Activated CD4-positive, alpha-beta T cell treated with anti-CD3 and anti-CD28 coated beads, Interleukin-2, Interleukin-4, amounts not matched to agents 100 ng/mL and 50 ng/mL, durations not matched to agents 16 hours and 8 hours (primary cell): ENCODE measurements at regions not wholly inside any gene's neighbourhood (a gene's known extent, or its start where the extent isn't known, plus 50 kb on each side); places are given as distances from the start of the nearest gene placed in this dataset.

Experiments
- DNase-seq: peaks from one replicate; pipeline ENCODE4 v3.0.0-alpha.2; 2020; ENCODE audit warnings: low spot score

DNA sequence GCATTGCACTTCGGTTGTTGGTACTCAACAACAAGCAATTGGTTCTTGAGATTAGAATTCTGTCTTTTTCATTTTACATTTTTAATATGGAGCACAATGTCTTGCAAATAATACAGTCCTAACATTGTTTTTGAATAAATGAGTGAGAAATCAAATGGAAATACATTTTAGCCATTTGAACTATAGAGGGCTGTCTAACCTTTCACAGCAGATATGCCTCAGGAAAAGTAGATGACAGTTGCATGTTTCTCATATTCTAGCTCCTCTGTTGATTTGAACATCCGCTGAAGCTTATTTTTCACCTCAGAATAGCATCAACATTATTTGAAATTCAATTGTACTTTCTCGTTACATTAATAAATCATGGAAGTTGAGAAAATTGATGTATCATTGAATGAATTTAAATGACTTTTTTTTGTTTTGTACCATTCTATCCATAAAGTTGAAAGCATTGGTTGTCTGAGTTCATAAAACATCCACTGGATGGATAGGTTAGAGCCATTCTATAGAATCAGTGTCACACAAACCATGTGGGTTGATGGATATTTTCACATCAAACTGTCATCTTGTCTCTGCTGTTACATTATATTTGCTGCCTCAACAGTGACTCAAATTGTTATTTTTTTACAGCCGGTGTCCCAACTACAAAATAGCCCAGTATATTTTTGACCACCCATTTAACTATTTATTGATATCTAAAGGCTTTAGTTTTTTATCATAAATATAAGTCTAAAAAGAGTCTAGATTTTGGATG, 928.3 kb downstream of the NSUN3 start:
- no peak for DNase-seq

- DNase-seq, result no peak
Measured at GRCh38 chr3:94996743-94997142, 933.9 kb downstream of the NSUN3 start.

DNA sequence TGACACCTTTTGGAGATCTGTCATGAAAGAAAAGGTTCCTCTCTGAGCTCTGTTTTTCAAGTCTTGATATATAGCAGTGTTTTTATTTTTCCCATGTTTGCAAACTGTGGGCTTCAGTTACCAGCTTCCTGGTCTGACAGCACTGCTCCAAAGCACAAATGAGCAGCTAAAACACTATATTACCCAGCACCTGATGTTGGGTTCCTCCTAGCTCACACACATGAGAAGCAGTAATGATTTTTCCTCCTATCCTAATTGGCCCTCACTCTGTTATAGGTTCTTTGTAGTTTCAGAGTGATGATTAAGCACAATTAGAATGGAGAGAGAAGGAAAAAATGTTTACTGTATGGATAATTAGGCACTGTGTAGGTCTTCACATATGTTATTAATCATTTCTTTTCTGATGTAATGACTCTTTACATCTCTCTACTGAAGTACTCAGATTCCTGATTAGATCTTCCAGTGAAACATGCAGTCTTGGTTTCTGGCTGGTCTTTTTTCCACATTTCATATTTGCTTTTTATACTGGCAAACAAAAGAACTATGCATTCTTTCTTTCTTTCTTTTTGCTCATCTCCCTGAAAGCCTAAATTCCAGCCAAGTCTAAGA, 939.7 kb downstream of the NSUN3 start:
- DNase-seq, result no peak

- DNase-seq, result no peak
Measured at GRCh38 chr3:95028688-95029087, 965.8 kb downstream of the NSUN3 start.

GRCh38 chr3:95029644-95030043, 966.8 kb downstream of the NSUN3 start:
- DNase-seq, result no peak

- no peak for DNase-seq
Measured at GRCh38 chr3:95036526-95037021, 973.7 kb downstream of the NSUN3 start.

GRCh38 chr3:95037097-95037496, 974.2 kb downstream of the NSUN3 start:
- no peak for DNase-seq

DNA sequence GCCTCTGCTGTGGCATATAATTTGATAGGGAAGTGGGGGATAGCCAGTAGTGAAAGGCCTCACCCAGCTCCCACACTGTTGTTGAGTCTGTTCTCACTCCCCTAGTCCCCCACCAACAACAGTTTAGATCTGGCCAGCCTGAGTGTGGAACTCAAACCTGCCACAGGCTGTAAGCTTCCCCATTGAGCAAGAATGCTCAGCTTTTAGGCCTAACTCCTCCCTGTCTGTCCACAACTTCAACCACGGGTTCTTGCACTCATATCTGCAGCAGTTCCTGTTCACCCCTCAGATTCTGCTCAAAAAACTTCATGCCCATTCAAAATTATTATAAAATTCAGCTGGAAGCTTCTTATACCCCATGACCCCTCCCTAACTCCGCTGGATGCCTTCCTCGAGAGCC, 975.1 kb downstream of the NSUN3 start:
- DNase-seq, result no peak

DNA sequence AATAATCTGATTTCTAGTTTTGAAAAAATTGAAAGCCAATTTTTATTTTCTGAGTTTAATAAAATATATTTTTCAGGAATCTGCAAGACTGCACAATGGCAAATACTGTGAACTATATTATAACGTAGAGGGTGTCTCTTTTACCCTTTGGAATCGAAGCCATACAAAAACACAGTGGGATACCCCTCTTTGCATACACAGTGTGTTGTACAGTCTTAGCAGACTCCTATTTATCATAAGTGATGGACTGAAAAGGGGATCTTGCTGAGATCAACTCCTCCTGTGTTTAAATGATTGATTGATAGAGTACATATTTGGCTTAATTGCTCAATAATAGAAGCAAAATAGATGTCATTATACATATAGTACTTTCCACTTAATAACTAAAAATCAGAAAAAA, 981.2 kb downstream of the NSUN3 start:
- DNase-seq, result no peak

DNA sequence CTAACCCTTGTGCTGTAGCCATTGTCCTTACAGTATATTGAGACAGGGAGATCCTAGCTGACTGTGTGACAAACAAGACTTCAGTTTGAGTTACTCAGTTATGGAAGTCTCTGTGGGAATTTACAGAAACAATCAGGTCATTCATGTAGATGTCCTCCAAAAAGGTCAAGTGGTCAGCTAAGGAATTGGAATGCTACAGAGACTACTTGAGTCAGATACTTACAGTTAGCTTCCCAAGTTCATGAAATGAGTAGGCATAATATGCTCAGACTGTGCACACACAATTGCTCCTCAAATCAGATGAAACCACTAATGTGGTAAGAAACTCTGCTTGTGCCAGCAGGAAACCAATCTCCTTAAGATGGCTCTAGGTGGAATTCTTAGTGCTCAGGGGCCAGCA, 985.7 kb downstream of the NSUN3 start:
- DNase-seq, result no peak

- no peak for DNase-seq
Measured at GRCh38 chr3:95049841-95050240, 987.0 kb downstream of the NSUN3 start.

DNA sequence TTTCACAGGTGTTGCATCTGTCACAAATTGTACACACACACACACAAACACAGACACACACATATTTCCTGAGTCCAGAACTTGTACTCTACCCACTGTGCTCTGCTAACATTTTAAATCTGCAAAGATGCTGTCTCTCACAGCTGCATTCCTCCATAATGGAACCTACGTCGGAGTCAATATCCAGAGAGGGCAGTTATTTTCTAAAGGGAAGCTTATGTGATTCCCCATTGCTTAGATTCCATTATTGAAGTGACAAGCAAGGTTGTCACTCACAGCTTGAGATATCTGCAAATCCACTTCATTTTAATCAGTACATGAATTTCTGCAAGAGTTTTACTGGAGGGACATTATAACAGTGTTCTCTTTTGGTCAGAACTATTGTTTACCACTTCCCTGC, 992.4 kb downstream of the NSUN3 start:
- no peak for DNase-seq

- no peak for DNase-seq
Measured at GRCh38 chr3:95082191-95082590, 1019.3 kb downstream of the NSUN3 start.

- DNase-seq, result no peak
Measured at GRCh38 chr3:95084738-95085137, 1021.9 kb downstream of the NSUN3 start.

DNA sequence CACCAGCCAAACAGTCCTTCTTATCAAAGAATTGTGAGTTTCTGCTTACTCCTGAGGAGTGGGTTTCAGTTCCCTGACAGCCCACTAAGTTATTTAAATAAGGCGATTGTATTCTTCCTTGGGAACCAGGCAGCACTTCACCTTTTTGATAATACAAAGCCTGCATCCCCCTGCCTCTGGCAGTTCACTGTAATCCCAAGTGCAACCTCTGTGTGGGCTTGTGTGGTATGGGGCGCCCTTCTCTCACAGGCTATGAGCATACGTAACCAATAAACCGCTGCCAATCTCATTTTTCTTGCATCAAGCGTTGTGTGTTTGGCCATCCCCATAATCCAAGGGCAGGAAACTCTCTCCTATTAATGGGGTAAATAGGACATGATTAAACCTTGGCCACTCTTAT, 1025.6 kb downstream of the NSUN3 start:
- DNase-seq, result no peak

DNA sequence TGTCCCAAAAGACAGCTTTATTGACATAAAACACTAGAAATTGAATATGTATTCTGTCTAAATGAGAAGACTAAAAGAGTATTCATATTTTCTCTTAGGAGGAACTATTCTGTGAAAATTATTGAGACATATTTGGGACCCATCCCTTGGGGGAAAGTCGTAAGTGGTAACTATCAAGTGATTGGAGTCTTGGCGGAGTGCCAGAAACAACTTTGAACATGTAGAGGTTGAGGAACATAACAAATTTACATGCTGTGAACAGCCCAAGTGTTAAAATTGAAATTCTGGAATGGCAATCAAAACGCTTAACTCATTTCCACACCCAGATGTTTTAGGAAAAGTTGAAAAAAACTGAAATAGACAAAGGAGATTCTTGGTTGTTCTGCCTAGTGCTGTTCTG, 1034.6 kb downstream of the NSUN3 start:
- DNase-seq, result no peak

GRCh38 chr3:95120921-95121320, 1058.1 kb downstream of the NSUN3 start:
- no peak for DNase-seq

DNA sequence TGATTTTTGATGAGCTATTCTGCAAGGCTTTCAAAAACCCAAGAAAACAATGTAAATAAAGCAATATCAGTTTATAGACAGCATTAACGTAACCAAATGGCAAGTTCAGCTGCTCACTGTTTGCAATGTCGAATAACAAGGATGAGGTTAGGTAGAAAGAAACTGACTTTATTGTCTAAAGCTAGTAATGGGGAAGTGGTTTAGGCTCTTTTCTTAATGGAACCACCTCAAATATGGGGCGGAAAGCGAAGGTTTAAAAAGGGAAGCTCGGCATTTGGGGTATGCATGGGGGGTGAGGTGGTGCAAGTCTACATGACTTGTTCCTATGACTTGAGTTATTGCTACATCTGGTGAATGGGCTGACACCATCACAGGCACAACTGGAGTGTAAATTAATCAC, 1060.2 kb downstream of the NSUN3 start:
- no peak for DNase-seq

- no peak for DNase-seq
Measured at GRCh38 chr3:95134693-95135413, 1072.0 kb downstream of the NSUN3 start.

DNA sequence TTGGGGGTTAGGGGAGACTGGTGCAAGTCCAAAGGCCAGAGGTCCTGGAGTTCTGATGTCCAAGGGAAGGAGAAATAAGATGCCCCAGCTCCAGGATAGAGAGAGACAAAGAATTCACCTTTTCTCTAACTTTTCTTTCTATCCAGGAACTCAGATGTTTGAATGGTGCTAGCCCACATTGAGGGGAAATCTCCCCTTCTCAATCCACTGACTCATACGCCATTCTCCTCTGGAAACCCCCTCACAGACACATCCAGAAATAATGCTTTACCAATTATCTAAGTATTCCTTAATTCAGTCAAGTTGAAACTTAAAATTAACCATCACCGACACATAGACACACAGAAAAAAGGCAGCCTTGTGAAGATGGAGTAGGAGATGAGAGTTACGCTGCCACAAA, 1085.2 kb downstream of the NSUN3 start:
- DNase-seq, result no peak

GRCh38 chr3:95151590-95151989, 1088.7 kb downstream of the NSUN3 start:
- DNase-seq, result no peak

DNA sequence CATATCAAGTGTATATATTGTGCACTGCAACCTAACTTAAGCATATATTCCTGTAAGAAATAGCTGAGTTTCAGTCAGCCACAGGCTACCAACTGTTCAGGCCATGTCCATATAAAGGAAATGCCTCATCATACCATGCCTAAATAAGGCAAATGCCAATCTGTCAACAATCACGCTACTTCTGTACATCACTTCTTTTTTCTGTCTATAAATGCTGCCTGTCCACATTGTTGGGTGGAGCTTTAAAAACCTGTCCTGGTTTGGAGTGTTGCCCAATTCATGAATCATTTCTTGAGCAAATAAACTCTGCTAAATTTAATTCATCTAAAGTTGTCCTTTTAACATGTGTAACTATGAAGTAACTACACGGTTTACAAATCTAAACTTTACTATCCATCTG, 1091.9 kb downstream of the NSUN3 start:
- no peak for DNase-seq

- DNase-seq, result no peak
Measured at GRCh38 chr3:95162794-95163193, 1099.9 kb downstream of the NSUN3 start.
